GM18873 (cell line): ENCODE measurements at regions not wholly inside any gene's neighbourhood (a gene's known extent, or its start where the extent isn't known, plus 50 kb on each side); places are given as distances from the start of the nearest gene placed in this dataset.
"Not testable (repeated sequence)": the region's sequence is repeated elsewhere in the genome, so short reads cannot be mapped to it uniquely, and the experiment has no call there.

Experiments
- ATAC-seq: cut with Tn5 transposase; IDR thresholded peaks from one replicate; pipeline ENCODE4 v1.9.1; 2021; ENCODE audit warnings: mild to moderate bottlenecking, moderate library complexity, moderate number of reproducible peaks; ENCODE audit not compliant: unreplicated experiment, low FRiP score

DNA sequence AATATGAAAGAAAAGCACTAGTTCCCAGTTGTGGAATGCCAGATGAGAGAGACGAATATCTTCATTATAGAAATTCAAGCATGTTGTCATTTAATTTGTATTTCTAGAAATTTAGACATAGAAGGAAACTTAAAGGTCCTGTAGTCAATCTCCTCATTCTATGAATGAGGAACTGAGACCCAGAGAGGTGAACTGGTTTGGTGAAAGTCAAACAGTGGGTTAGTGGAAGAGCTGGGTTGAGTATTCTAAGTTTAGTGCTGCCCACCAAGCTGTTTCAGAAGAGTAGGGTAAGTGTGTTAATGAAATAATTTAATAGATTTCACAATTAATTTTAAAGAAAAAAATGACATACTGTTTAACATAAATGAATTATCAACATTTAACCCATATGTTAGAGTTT, 655.2 kb downstream of the FAM133A start:
- ATAC-seq = no peak

DNA sequence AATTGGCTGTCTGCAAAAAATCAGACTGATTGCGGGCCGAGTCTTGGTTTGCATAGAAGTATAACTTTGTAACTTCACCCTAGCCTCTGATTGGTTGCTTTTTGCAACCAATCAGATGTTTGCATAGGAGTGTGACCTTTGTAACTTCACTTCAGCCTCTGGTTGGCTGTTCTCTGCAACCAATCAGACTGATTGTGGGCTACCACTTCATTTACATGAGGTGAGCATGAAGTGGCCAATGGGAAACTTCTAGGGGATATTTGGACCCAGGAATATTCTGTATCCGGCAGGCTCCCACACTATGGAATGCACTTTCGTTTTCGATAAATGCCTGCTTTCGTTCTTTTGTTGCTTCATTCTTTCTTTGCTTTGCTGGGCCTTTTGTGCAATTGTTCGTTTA, 667.7 kb downstream of the FAM133A start:
- ATAC-seq = not testable (repeated sequence)

DNA sequence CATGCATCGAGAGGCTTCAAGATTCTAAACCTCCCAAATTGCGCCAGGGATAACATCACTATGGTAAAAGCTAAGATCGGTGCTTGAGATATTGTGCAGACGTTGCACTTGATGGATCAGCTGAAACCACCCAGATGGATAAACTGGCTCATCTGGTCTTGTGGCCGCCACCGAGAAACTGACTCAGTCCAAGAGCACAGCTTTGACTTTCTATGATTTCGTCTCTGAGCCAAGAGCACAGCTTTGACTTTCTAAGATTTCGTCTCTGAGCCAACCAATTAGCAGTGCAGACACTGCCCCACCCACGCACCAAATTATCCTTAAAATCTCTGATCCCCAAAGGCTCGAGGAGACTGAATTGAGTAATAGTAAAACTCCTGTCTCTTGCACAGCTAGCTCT, 687.2 kb downstream of the FAM133A start:
- no peak for ATAC-seq

DNA sequence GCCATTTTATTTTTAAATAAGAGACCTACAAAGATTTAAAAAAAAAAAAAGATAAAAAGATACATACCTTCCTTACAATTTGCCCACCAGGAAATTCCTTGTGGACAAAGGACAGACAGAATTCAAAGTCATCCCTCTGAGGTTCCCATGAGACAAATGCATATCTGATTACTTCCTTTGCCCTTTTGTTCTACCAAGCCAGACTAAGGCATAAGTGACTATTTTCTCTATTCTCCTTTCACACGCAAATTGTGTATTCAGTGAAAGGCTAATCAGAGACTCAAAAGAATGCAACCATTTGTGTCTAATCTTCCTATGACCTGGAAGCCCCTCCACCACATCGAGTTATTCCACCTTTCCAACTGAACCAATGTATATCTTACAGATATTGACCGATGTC, 691.7 kb downstream of the FAM133A start:
- no peak for ATAC-seq

DNA sequence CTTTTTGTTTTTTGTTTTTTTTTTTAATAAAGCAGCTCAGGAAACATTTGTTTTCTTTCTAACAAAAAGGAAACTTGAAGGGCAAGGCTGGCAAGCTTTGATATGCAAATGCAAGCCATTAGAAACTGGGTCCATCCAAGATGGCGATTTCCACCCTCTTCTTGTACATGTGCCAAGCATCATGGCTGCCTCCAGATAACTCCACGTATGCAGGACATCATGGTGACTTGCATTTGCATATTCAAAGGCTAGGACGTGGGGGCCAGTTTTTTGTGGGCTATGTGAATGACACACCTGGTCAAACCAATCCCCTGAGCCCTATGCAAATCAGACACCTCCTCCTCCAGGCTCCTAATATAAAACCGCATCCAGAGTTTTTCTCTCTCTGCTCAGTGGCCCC, 692.6 kb downstream of the FAM133A start:
- ATAC-seq = no peak

DNA sequence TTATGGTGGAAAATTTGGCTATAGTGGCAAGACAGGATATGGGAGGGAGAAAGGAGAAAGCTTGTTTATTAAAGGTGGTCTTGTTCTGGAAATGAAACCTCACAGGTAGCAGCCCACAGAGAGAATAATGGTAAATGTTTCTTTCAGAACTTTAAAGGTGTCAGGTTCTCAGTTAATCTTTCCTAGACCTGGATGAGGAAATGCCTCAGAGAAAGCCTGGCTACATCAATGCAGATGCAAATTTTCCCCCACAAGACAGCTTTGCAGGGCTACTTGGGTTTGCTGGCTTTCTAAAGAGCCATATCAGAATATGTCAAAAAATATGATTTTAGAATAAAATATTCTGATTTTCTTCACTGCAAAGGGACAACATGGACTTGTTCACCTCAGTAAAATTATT, 715.0 kb downstream of the FAM133A start:
- no peak for ATAC-seq

DNA sequence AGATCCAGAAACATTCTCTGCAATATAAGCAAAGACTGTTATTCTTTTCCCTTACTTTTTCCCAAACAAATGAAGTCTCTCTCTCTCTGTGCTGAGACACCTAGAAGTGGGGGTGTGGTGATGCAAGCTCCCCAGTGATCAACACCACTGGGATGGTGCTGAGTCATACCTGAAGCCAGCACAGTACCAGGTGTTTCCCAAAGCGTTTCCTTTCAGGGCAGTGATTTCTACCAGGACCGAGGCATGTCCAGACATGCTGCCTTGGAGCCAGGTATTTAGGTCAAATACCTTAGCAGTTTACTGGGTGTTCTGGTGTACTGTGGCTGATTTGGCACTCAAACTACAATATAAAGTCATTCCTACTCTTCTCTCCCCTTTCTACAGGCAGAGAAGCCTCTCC, 726.5 kb downstream of the FAM133A start:
- ATAC-seq = peak; percentile 90

DNA sequence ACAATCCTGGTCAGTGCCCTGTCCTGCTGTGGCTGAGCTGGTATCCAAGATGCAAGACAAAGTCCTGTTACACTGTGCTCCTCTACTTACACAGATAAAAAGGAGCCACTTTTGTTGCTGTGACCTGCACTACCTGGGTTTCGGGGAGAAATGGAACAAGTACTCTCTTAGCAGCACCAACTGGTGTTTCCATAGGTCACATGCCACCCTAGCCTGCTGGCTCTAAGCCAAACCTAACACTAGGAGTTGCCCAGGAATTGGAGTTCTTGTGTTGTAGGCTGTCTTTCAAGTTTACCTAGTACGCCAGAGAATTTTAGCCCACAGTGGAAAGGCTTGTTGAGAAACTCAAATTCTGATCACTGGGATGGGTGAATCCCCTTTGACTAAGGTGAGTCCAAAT, 727.4 kb downstream of the FAM133A start:
- no peak for ATAC-seq

DNA sequence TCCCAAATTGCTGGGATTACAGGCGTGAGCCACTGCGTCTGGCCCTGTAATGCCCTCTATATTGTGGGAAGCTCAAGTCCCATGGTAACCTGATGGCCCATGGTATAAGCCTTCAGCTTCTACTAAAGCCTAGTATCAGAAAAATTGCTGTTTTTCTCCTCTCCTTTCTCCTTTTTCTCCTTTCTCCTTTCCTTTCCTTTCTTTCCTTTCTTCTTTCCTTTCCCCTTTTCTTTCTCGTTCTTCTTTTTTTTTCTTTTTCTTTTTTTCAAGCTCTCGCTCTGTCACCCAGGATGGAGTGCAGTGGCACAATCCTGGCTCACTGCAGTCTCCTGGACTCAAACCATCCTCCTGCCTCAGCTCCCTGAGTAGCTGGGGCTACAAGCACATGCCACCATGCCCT, 740.7 kb downstream of the FAM133A start:
- ATAC-seq = no peak

DNA sequence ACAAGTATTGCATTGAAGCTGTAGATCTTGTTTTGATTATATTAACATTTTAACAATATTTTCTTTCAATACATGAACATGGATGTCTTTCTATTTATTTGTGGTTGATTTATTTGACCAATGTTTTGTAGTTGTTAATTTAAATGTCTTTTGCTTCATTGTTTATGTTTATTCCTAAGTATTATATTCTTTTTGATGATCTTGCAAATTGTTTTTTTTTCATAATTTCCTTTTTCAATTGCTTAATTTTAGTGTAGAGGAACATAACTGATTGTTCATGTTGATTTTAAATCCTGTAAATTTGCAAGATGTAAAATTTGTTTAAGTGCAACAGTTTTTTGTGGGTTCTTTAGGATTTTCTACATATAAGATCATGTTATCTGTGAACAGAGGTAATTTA, 744.1 kb downstream of the FAM133A start:
- ATAC-seq = no peak

DNA sequence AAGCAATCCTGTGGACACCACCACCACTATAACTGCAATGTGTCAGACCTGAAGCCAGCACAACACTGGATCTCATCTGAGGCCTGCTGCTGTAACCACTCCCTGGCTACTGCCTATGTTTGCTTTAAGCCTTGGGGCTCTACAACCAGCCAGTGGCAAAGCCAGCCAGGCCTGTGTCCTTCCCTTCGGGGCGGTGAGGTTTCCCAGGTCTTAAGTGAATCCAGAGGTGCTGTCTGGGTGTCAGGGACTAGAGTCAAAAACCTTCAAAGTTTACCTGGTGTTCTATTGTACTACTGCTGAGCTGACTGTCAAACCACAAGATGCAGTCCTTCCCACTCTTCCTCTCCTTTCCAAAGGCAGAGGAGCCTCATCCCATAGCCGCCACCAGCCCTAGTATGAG, 750.5 kb downstream of the FAM133A start:
- no peak for ATAC-seq

DNA sequence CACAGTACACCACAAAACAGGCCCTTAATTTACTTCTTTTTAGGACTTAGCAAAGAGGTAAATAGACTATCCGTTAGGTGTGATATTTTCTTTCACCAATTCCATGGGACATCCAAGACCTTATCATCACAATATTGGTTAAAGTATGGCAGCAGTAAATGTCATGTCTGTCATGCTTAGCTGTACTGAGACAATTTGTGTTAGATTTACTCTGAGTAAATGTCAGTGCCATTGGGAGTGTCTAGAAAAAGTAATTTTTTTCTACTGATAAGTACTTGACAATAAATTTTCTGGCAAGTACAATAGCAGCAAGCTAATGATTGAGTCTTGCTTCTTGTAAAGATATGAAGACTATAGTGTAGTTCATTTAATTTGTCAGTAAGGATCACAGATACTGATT, 756.1 kb downstream of the FAM133A start:
- no peak for ATAC-seq

DNA sequence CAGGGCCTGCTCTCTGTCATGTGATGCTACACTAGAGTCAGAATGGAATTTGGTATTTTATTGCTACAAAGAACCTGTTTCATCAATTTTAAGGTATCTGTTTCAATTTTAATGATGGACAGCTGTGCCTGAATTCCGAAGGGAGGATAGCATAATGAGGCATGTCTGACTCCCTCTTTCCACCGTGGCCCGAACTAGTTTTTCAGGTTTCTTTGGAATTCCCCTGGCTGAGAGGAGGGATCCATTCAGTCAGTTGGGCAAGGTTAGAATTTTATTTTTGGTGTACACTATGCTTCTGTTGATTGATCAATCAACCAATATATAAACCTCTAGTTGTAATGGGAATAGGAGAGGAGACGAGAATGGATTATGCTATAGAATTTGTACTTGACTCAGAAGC, 761.8 kb downstream of the FAM133A start:
- ATAC-seq = no peak

DNA sequence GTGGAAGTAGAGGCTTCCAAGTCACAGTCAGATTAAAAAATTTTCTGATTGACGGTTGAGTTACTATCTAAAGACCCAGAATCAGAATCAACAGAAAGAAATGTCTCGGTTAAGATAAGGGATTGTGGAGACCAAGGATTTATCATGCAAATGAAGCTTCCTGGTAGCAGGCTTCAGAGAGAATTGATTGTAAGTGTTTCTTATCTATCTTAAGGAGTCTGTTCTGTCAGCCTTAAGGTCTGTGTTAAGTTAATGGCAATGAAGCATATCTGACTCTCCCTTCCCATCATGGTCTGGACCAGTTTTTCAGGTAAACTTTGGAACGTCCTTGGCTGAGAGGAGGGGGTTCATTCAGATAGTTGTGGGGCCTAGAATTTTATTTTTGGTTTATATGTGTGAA, 780.2 kb downstream of the FAM133A start:
- ATAC-seq = no peak

DNA sequence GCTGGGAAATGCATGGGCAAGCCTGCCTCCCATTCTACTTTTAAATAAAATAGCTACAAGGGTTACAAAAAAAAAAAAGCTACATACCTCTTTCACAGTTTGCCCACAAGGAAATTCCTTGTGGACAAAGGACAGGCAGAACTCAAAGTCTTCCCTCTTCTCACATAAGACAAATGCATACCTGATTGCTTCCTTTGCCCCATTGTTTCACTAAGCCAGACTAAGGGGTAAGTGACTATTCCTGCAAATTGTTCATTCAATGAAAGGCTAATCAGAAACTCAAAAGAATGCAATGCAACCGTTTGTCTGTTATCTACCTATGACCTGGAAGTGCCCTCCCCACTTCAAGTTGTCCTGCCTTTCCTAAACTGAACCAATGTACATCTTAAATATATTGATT, 780.6 kb downstream of the FAM133A start:
- no peak for ATAC-seq

DNA sequence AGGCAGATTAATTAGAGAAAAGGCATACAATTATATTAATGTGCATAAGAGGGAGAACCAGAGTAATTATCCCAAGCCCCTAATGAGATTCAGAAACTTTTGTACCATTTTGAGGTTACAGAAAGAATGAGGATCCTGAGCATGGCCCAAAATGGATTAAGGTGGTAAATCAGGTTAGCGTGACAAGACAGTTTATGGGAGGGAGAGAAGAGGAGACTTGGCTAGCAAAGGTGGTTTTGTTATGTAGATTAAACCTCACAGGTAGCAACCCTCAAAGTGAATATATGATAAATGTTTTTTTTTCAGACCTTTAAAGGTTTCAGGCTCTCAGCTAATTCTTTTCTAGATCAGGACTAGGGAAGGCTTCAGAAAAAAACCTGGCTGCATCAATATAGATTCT, 781.8 kb downstream of the FAM133A start:
- no peak for ATAC-seq

DNA sequence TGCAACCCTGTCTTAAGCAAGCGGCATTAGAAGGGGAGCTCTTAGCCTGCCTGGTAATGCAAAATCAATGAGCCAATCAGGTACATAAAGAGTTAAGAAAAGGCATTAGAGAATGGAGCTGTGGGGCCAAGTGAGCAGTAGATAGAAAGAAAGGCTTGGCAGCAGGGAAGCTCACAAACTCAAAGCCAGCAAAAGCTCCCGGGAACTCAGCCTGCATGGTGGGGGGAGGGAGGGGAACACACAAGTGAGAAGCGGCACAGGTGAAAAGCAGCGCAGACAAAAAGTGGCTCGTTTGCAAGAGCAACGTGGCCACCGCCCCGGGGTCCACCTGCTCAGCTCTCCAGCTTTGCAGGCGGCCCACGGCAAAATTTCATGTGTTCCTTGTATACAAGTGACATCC, 818.5 kb downstream of the FAM133A start:
- ATAC-seq = no peak

DNA sequence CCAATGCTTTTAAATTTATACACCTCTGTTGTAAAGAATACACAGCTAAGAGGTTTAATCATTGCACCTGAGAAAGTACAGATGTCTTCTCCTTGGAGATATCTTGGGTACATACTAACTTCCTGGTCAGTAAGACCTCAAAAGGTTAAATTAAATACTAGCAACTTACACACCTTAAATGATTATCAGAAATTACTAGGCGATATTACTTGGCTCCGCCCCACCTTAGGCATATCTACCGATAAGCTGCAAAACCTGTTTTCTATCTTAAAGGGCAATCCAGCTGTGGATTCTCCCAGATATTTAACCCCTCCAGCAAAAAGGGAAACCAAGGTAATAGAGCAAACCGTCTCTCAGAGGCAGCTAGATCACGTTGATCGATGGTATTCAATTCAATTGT, 819.4 kb downstream of the FAM133A start:
- no peak for ATAC-seq

DNA sequence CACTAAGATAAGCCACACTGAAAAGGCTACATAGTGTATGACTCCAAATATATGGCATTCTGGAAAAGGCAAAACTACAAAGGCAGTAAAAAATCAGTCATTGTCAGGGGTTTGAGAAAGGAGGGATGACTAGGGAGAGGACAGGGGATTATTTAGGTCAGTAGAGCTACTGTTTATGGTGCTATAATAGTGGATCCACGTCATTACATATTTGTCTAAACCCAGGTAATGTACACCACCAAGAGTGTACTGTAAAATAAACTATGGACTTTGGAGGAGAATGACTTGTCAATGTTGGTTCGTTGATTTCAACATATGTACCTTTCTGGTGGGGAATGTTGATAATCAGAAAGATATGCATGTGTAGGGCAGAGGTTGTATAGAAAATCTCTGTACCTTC, 837.6 kb downstream of the FAM133A start:
- no peak for ATAC-seq

DNA sequence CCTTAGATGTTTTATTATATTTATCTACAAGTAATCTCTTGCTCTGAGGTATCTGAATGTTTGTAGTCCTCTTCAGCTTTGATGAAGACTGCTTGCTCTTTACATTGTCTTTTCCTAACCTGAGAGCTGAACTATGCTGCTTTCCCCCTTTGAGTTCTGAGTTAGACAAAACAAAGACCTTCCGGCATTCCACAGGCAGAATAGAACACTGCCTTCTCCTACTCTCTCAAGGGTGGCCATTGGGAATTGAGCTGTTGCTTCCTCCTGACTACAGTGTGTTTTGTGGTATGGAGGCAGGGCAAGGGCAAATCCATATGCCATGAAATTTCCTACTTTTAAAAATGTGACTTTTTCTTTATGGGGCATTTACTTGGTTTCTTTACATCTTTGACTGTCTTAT, 841.0 kb downstream of the FAM133A start:
- no peak for ATAC-seq

DNA sequence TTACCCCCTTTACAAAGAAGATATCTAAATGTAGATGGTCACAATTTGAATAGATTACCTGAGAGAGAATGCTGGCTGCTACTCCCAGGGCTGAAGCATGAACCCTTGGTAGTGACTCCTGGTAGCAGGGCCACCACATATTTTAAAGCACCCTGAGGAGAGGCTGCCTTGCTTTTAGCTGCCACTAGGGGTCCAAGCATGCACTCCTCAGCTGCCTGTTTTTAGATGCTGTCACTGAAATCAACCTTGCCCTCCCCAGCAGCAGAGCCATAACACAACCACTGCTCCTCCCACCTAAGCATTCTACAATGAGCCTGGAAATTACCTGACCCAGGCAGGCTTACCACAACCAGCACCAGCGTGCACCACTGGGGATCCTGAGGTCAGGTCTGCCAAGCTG, 850.9 kb downstream of the FAM133A start:
- ATAC-seq = no peak

DNA sequence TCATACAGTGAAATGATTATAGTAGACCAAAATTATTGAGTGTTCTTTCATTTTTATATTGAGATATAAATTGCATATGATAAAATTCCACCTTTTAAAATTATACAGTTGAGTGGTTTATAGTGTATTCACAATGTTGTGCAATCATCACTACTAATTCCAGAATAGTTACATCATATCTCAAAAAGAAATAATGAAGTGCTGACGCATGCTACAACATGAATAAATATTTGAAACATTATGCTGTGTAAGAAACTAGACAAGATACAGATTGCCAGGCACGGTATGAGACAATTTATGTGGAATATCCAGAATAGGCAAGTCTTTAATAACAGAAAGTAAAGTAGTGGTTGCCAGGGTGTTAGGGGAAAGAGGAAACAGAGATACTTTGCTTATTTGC, 871.7 kb downstream of the FAM133A start:
- ATAC-seq = no peak

DNA sequence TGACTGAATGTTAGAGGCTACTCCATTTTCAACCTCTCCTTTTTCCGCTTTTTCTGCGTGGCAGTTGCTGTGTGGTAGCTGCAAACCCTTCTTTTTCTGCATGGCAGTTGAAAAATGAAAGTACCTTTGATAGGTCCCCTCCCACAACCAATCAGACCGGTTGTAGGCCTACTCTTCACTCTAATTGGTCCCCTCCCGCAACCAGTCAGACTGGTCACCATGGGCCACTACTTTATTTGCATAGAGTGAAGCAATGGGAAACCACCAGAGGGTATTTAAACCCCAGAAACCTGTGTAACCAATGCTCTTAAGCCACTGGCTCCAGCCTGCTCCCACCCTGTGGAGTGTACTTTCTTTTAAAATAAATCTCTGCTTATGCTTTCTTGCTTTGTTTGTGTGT, 877.8 kb downstream of the FAM133A start:
- ATAC-seq = no peak

DNA sequence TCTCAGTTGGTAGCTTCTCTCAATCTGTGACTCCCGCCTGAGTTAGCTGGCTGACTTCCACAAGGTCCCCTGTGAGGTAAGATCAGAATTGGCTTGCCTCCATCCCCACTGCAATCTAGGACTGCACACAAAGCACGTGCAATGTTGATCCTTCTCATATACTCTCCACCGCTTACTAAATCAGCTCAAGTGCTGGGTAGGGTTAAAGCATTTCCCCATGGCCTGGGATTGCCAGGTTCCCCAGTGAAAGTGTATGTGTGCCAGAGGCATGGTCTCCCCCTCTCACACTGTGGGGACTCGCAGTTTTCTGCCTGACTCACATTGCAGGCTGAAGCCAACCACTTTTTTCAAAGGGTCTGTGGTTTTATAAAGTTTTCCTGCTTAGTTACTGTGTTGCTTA, 886.9 kb downstream of the FAM133A start:
- ATAC-seq = no peak
